ENCODE measurements at regions not wholly inside any gene's neighbourhood (a gene's known extent, or its start where the extent isn't known, plus 50 kb on each side); places are given as distances from the start of the nearest gene placed in this dataset.

GRCh38 chr2:23120161-23120560 is 264.8 kb upstream of the KLHL29 start:
- Histone ChIP-seq H3K36me3 (ENCODE audit: control insufficient read depth in 1 of 2, insufficient read depth in 2 of 2, low read length in 2 of 2) (no peaks in the 10 kb centered on the region), H3K9ac (ENCODE audit: low read length) (no peak overlapping the region), H3K9me2 (ENCODE audit: insufficient read depth) (no peaks in the 10 kb centered on the region), H3K4me2 (ENCODE audit: low read length) (no peak overlapping the region), H3K9me3 (ENCODE audit: control insufficient read depth in 1 of 2, insufficient read depth in 1 of 2, low read depth in 1 of 2, low read length in 2 of 2) (no peaks in the 10 kb centered on the region), H3K4me1 (ENCODE audit: control insufficient read depth in 1 of 2, insufficient read depth in 2 of 2, low read length in 2 of 2) (no peaks in the 10 kb centered on the region), H3K79me2 (ENCODE audit: insufficient read depth, low read length) (no peaks in the 10 kb centered on the region), H3K4me3 (replicated peaks in 1 of 2; ENCODE audit: low read depth in 1 of 2, low read length in 2 of 2) (no peak overlapping the region), H3K27me3 (ENCODE audit: insufficient read depth, low read length) (0 out of 2 replicates have a peak, but pooled peaks cover 8% of the 10 kb centered on the region), H4K20me1 (ENCODE audit: insufficient read depth) (no peaks in the 10 kb centered on the region), H3K27ac (ENCODE audit: low read depth, low read length) (no peak overlapping the region), H2AFZ (ENCODE audit: low read depth, low read length, poor library complexity, severe bottlenecking) (no peak overlapping the region)
- no peak for TF ChIP-seq SP1 (IDR thresholded peaks at IDR 0.05; ENCODE audit: low read depth)
- TF ChIP-seq REST (IDR thresholded peaks at IDR 0.05; ENCODE audit: low read depth) = no peak
- TF ChIP-seq ZFX (IDR thresholded peaks at IDR 0.05) = no peak
- no peak for TF ChIP-seq ZBTB33 (IDR thresholded peaks at IDR 0.05; ENCODE audit: extremely low read depth, insufficient replicate concordance, low read length)
- no peak for TF ChIP-seq ZNF274 (IDR thresholded peaks at IDR 0.05; ENCODE audit: low read depth, low read length)
- TF ChIP-seq RAD21 (IDR thresholded peaks at IDR 0.05; ENCODE audit: low read depth) = no peak
- DNase-seq (ENCODE audit: low read depth, low spot score) (no peak), ATAC-seq (no peak)
- ChIA-PET RAD21 (ENCODE audit: low non-redundant PET in 1 of 2, low total read pairs in 2 of 2, uncharacterized antibody in 2 of 2, unreplicated experiment in 2 of 2) (no interaction called here), POLR2A (no interaction called here), CTCF (no interaction called here)
- intact Hi-C loops (cut with micrococcal nuclease) = no loop called here
- no TSS peak for BruUV-seq (replicated peaks)
